A673 (cell line): ENCODE measurements at regions not wholly inside any gene's neighbourhood (a gene's known extent, or its start where the extent isn't known, plus 50 kb on each side); places are given as distances from the start of the nearest gene placed in this dataset.

Experiments used
- BruUV-seq: library from RNA; stranded (reverse); fragments of 400-500 nt; replicated peaks from 2 replicates; lab custom pipeline; 2021; lab: Mats Ljungman, UMichigan
- CTCF ChIA-PET: fragments of 300-600 bp; sonication (Branson Sonifier 250); formaldehyde crosslinking; loops from one replicate; lab custom pipeline; 2022; ENCODE audit warnings: antibody characterized with exemption; lab: Charles Lee
- POLR2A ChIA-PET: fragments of 300-600 bp; sonication (Branson Sonifier 250); formaldehyde crosslinking; loops from one replicate; lab custom pipeline; 2022; ENCODE audit warnings: antibody characterized with exemption; ENCODE audit not compliant: low non-redundant PET; lab: Charles Lee
- DNase-seq: peaks from one replicate; pipeline ENCODE4 v3.0.0-alpha.2; 2015; ENCODE audit warnings: low spot score
- H3K27ac ChIP-seq: fragments of 200-600 bp; sonication (generic); 2 replicates; pipeline ENCODE4 v1.5.1; 2016; ENCODE audit warnings: mixed run types, low read depth, mild to moderate bottlenecking, mixed read lengths, antibody characterized with exemption, low read length; ENCODE audit not compliant: poor library complexity, severe bottlenecking
- H3K27me3 ChIP-seq: fragments of 200-600 bp; sonication (generic); replicated peaks from 2 replicates; pipeline ENCODE4 v1.6.1; 2017; ENCODE audit warnings: mixed run types, low read depth, mild to moderate bottlenecking, mixed read lengths, antibody characterized with exemption, low read length; ENCODE audit not compliant: insufficient read depth, poor library complexity
- H3K36me3 ChIP-seq: fragments of 200-600 bp; sonication (generic); 2 replicates; pipeline ENCODE4 v1.6.1; 2016; ENCODE audit warnings: mixed run types, mild to moderate bottlenecking, mixed read lengths, antibody characterized with exemption, low read length; ENCODE audit not compliant: insufficient read depth, poor library complexity, severe bottlenecking
- H3K4me1 ChIP-seq: fragments of 200-600 bp; sonication (generic); 2 replicates; pipeline ENCODE4 v1.6.1; 2017; ENCODE audit warnings: mixed run types, mild to moderate bottlenecking, mixed read lengths, antibody characterized with exemption, low read length; ENCODE audit not compliant: insufficient read depth, poor library complexity, severe bottlenecking
- H3K4me3 ChIP-seq: fragments of 200-600 bp; sonication (generic); 2 replicates; pipeline ENCODE4 v1.5.1; 2016; ENCODE audit warnings: low read depth, mixed run types, mild to moderate bottlenecking, mixed read lengths, low read length; ENCODE audit not compliant: poor library complexity, severe bottlenecking
- H3K9me3 ChIP-seq: fragments of 200-600 bp; sonication (generic); 2 replicates; pipeline ENCODE4 v1.6.1; 2016; ENCODE audit warnings: mixed run types, low read depth, mild to moderate bottlenecking, mixed read lengths, antibody characterized with exemption, low read length; ENCODE audit not compliant: poor library complexity, severe bottlenecking
- EZH2 ChIP-seq: fragments of 200-600 bp; sonication (generic); IDR thresholded peaks from 2 replicates; pipeline ENCODE4 v1.6.1; 2017; ENCODE audit warnings: borderline replicate concordance, low read depth, mild to moderate bottlenecking, mixed read lengths, antibody characterized with exemption, low read length; ENCODE audit not compliant: poor library complexity, severe bottlenecking
- intact Hi-C: fragments of 100-400 bp; cut with micrococcal nuclease; formaldehyde crosslinking; loops from one replicate; pipeline ENCODE4 v1.10.0; 2022; ENCODE audit not compliant: unreplicated experiment
- TF ChIP-seq, protein P1 (sequence below): fragments of 300-800, 200-600 bp; sonication (generic); conservative IDR thresholded peaks from 2 replicates; pipeline ENCODE4 v1.5.1; 2017; ENCODE audit warnings: low read depth, mild to moderate bottlenecking, antibody characterized with exemption, low read length, moderate library complexity, mixed read lengths

DNA sequence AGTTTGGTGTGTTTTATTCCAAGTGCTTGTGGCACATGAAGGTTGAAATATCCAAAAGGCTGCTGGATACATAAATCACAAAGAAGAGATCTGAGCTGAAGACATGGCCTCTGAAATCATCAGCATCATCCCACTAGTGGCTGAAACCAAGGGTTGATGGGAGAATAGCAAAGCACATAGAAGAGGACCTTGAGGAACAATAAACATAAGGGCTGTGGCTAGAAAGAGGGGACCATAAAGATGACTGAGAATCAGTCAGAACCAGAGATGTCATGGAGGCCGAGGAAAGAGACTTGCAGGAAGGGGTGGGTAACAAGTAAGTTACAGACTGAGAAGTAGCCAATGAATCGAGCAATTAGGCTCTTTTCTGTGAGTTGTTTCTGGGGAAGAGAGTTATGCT lies 116.8 kb downstream of the CDC42EP3 start:
- POLR2A ChIA-PET, result no interaction called here
- no peak for TF ChIP-seq EZH2
- TF ChIP-seq, protein P1, sequence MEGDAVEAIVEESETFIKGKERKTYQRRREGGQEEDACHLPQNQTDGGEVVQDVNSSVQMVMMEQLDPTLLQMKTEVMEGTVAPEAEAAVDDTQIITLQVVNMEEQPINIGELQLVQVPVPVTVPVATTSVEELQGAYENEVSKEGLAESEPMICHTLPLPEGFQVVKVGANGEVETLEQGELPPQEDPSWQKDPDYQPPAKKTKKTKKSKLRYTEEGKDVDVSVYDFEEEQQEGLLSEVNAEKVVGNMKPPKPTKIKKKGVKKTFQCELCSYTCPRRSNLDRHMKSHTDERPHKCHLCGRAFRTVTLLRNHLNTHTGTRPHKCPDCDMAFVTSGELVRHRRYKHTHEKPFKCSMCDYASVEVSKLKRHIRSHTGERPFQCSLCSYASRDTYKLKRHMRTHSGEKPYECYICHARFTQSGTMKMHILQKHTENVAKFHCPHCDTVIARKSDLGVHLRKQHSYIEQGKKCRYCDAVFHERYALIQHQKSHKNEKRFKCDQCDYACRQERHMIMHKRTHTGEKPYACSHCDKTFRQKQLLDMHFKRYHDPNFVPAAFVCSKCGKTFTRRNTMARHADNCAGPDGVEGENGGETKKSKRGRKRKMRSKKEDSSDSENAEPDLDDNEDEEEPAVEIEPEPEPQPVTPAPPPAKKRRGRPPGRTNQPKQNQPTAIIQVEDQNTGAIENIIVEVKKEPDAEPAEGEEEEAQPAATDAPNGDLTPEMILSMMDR, result no peak

DNA sequence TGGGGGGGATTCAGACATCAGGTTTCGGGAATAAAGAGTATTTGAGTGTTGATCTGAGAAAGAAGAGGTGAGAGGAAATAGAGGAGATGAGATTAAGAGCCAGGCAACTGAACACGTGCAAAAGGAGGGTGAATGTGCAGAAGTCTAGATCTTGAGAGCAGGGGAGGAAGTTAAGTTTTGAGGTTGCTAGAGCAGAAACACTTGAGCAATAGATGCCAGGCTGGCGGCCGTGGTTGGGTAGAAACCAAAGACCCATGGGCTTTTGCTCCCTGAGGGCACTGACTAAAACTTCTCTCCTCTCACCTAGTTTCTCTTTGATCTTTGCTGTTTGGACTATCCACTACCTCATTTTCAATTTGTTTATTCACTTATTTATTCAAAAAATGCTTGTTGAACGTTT lies 116.0 kb downstream of the CDC42EP3 start:
- no peak overlapping the region for H3K27ac ChIP-seq

More for the DNA sequence above, 116.8 kb downstream of the CDC42EP3 start:
- intact Hi-C loops, result no loop called here
- H3K27me3 ChIP-seq, result no peaks in the 10 kb centered on the region
- H3K27ac ChIP-seq, result no peak overlapping the region
- DNase-seq, result no peak
- peaks cover 3% of the 10 kb centered on the region for H3K4me1 ChIP-seq
- CTCF ChIA-PET, result no interaction called here
- H3K9me3 ChIP-seq, result no peaks in the 10 kb centered on the region
- no peak overlapping the region for H3K4me3 ChIP-seq
- no peaks in the 10 kb centered on the region for H3K36me3 ChIP-seq
- BruUV-seq, result no TSS peak

DNA sequence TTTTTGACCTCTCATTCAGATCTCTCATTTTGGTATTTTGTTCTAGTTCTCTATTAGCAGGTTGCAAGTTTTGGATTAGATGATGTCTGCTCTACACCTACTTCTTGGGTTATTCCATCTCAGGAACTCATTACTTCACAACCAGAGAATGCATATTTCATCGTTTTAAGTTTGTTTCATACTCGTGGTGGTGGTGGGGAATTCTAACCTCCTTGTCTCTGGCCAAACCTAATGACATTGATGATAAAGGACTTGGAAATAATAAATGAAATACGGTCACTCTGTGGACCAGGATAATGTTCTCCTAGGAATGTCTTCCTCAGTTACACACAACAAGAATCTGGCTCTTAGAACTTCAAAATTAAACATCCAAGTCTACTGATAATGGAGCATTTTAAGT lies 115.2 kb downstream of the CDC42EP3 start:
- intact Hi-C loops, result no loop called here
- BruUV-seq, result no TSS peak
- Histone ChIP-seq H3K36me3 (no peaks in the 10 kb centered on the region), H3K4me1 (peaks cover 12% of the 10 kb centered on the region), H3K4me3 (no peak overlapping the region), H3K27me3 (no peaks in the 10 kb centered on the region), H3K9me3 (no peaks in the 10 kb centered on the region), H3K27ac (no peak overlapping the region)
- ChIA-PET POLR2A (no interaction called here), CTCF (interaction anchor here (0.6 kb wide), 1 partner anchor 21 kb away, joined by 3 read pairs; no protein-coding TSS in a partner anchor)
- no peak for DNase-seq
- TF ChIP-seq EZH2, result no peak
- TF ChIP-seq, protein P1, result no peak

More for the DNA sequence above, 116.0 kb downstream of the CDC42EP3 start:
- TF ChIP-seq, protein P1, result no peak
- no peak for TF ChIP-seq EZH2
- Histone ChIP-seq H3K27me3 (no peaks in the 10 kb centered on the region), H3K36me3 (no peaks in the 10 kb centered on the region), H3K9me3 (no peaks in the 10 kb centered on the region), H3K4me1 (peaks cover 4% of the 10 kb centered on the region), H3K4me3 (no peak overlapping the region)
- no peak for DNase-seq
- CTCF ChIA-PET, result no interaction called here
- POLR2A ChIA-PET, result no interaction called here
- intact Hi-C loops, result no loop called here
- no TSS peak for BruUV-seq
